ENCODE measurements at regions not wholly inside any gene's neighbourhood (a gene's known extent, or its start where the extent isn't known, plus 50 kb on each side); places are given as distances from the start of the nearest gene placed in this dataset.

GRCh38 chr10:78528749-78529204, 495.1 kb downstream of the RPS24 start:
- DNase-seq: no peak

GRCh38 chr10:78529262-78529661, 495.6 kb downstream of the RPS24 start:
- no peak for DNase-seq

GRCh38 chr10:78531088-78531487, 497.4 kb downstream of the RPS24 start:
- no peak for DNase-seq

GRCh38 chr10:78532480-78533042, 498.9 kb downstream of the RPS24 start:
- no peak for DNase-seq

GRCh38 chr10:78533098-78533497, 499.4 kb downstream of the RPS24 start:
- no peak for DNase-seq

GRCh38 chr10:78533776-78534175, 500.1 kb downstream of the RPS24 start:
- no peak for DNase-seq

GRCh38 chr10:78535716-78536218, 502.1 kb downstream of the RPS24 start:
- no peak for DNase-seq

GRCh38 chr10:78537018-78537417, 503.4 kb downstream of the RPS24 start:
- DNase-seq: no peak

- no peak for DNase-seq
Measured at GRCh38 chr10:78539247-78539766, 505.6 kb downstream of the RPS24 start.

GRCh38 chr10:78540355-78541076, 506.9 kb downstream of the RPS24 start:
- no peak for DNase-seq

GRCh38 chr10:78541481-78542140, 507.9 kb downstream of the RPS24 start:
- no peak for DNase-seq

GRCh38 chr10:78542141-78542489, 508.5 kb downstream of the RPS24 start:
- no peak for DNase-seq

- no peak for DNase-seq
Measured at GRCh38 chr10:78542521-78542920, 508.9 kb downstream of the RPS24 start.

GRCh38 chr10:78543031-78543748, 509.5 kb downstream of the RPS24 start:
- DNase-seq: no peak

- DNase-seq: no peak
Measured at GRCh38 chr10:78543749-78544362, 510.2 kb downstream of the RPS24 start.

GRCh38 chr10:78544423-78545090, 510.9 kb downstream of the RPS24 start:
- no peak for DNase-seq

GRCh38 chr10:78545756-78546155, 512.1 kb downstream of the RPS24 start:
- no peak for DNase-seq

- no peak for DNase-seq
Measured at GRCh38 chr10:78547397-78547796, 513.7 kb downstream of the RPS24 start.

- DNase-seq: no peak
Measured at GRCh38 chr10:78547905-78548304, 514.2 kb downstream of the RPS24 start.

GRCh38 chr10:78548369-78548768, 514.7 kb downstream of the RPS24 start:
- no peak for DNase-seq

GRCh38 chr10:78549140-78549935, 515.7 kb downstream of the RPS24 start:
- DNase-seq: no peak
